NCI-H774 (cell line): ENCODE measurements at regions not wholly inside any gene's neighbourhood (a gene's known extent, or its start where the extent isn't known, plus 50 kb on each side); places are given as distances from the start of the nearest gene placed in this dataset.

Source experiments
- DNase-seq: peaks from one replicate; lab custom pipeline; 2025; lab: John Stamatoyannopoulos, UW

DNA sequence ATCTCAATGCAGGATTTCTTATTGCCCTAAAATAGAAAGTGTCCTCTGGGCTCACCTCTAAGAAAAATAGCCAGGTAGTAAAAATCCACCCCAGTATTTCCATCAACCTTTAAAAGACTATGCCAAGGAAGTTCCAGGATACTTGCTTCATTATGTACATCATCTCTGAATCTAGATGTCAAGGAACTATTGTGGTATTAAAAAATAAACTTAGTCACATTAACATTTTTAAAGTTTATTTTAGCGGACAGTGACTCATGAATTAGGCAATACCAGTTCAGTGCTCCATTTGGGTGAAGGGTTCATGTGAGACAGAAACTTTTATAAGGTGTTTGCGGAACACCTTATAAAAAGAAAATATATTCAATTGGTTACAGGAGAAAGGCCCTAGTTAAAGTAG lies 209.2 kb downstream of the ADAM29 start:
- DNase-seq = no peak

DNA sequence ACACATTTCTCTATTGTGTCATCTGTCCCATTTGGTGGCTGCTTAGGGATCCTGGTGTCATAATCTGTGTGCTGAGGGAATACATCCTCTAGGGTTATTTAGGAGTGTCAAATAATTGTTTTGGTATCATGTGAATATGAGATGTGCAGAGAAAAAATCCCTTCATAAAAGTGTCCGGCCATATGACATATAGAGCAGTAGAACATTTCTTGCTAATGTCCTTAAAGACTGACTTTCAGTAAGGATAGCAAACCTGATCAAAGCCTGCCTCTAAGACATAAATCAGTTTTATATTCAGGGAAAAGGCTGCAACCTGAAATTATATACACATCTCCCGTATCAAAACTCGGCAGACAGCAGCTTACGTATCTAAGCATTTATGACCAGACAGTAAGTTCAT lies 211.6 kb downstream of the ADAM29 start:
- no peak for DNase-seq

DNA sequence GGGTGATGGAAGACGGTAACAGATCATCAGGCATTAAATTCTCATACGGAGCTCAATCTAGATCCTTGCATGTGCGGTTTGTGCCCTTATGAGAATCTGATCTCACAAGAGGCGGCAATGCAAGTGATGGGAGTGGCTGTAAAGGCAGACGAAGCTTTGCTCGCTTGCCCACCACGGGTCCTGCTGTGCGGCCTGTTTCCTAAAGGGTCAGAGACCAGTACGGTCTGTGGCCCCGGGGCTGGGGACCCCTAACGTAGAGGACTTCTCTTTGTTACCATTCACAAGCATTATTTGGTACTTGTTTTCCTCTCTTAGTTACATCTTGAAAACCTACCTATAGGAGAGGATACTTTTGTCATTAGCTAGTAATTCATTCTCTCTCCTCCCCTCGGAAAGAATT lies 221.0 kb downstream of the ADAM29 start:
- DNase-seq = no peak

DNA sequence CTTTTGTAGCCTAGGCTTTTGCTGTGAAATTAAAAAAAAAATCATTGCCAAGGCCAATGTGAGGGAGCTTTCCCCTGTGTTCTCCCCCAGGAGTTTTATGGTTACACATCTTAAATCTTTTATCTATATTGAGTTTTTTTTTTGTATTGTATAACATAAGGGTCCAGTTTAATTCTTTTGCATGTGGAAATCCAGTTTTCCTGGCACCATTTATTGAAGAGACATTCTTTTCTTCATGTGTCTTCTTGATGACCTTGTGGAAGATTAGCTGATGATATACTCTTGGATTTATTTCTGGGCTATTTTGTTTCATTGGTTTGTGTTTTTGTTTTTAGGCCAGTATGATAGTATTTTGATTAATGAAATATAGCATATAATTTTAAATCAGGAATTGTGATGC lies 225.0 kb downstream of the ADAM29 start:
- DNase-seq = no peak

DNA sequence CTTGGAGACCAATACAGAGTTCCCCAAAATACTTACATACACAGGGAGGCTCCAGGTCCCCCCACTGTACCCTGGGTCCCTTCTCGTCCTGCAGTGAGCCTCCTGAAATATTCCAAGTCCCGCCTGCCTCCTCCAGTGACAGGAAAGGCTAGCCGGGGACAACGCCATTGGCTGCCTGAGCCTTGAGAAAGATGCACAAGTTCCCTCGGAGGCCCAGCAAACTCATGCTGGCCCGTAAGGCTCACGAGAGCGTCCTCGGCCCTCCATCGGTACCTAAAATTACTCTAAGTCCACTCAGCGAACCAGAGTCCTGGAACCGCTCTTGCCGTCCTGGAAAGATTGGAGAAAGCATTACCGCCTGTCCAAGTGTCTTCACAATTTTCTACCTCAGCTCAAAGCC lies 228.6 kb downstream of the ADAM29 start:
- DNase-seq = no peak

DNA sequence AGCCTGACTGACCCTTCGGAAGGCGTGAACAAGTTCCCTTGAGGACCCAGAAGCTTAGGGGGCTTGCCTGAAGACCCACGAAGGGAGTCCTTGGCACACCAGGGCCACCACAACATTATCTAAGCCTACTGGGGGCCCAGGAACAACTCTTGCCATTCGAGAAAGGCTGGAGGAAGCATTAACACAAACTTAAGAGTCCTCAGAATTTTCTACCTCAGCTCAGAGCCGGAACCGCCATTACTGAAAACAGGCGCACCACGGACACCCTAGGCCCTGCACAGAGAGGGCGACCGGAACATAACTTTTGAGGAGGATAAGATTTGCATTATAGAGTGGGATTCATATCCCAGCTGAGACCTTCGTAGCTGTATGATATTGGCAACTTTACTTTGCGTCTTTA lies 229.1 kb downstream of the ADAM29 start:
- DNase-seq = no peak

DNA sequence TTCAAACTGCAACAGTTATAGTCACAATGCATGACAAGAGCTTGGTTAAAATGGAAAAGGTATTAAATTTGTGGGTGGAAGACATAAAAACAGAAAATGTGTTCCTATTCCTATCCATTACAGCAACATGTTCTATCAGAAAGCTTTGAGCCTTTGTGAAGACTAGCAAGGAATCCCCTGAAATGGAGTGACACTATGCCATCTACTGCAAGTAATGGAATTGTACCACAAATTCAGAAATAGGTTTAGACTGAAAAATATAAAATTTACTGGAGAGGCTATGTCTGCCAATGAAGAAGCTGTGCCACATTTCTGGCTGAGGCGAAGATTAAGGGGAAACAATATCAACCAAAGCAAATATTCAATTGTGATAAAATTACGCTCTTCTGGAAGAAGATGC lies 247.9 kb downstream of the ADAM29 start:
- DNase-seq = no peak

DNA sequence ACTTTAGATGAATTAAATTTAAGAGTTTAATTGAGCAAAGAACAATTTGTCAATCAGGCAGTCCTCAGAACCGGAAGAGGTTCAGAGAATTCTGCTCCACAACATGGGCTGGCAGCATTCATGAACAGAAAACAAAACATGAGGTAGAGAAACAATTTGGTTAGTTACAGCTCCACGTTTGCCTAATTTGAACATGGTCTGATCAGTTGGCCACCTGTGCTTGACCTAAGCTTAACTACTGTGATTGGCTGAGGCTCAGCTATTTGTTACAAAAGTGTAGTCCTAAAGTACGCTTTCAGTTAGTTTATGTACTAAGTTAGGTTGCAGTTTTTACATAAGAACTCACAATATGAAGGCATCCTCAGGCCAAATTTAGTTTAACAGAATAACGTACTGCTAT lies 258.6 kb downstream of the ADAM29 start:
- DNase-seq = no peak

DNA sequence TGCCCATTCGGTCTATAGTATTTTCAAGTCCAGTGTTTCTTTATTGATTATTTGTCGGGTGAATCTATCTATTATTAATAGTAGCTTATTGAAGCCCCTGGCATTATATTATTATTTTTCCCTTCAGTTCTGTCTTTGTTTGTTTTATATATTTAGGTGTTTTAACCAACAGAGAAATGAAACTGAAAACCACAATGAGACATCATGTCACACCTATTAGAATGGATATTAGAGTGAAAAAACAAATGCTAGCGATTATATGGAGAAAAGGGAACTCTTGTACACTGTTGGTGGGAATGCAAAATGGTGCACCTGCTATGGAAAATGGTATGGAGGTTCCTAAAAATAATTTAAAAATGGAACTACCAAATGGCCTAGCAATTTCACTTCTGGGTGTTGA lies 272.5 kb downstream of the ADAM29 start:
- no peak for DNase-seq

DNA sequence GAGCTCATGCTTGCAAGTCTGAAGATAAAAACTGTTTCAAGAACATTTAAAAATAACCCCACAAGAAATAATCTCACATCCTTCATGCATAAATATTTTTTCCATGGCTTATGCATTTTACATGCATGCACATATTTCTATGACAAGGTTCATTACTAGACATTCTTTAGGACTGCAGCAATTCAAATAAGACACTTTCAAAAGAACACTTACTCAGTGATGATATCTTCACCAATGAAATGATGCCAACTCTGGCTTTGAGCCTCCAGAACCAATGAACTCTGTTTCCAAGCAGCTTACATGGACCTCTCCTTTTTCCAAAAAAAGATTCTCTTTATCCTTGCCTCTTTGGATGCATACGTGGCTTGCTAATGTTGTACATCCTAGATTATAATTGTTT lies 279.9 kb downstream of the ADAM29 start:
- DNase-seq = no peak

DNA sequence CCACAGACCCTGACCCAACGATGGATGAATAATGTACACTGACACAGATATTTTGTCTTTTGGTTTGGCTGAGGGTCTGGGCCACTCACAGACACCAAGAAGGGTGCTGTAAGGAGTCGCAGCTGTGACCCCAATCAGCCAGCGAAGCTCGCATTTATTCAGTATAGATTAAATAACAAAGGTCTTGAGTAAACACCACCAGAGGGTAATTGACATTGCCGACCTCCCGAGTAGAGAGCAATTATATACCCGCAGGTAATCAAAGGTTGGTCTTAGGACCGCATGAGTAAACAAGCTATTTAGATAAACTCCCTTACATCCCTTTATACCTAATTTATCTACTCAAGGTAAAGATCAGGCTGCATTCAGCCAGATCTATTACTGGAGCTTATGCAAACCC lies 297.1 kb downstream of the ADAM29 start:
- DNase-seq = no peak

DNA sequence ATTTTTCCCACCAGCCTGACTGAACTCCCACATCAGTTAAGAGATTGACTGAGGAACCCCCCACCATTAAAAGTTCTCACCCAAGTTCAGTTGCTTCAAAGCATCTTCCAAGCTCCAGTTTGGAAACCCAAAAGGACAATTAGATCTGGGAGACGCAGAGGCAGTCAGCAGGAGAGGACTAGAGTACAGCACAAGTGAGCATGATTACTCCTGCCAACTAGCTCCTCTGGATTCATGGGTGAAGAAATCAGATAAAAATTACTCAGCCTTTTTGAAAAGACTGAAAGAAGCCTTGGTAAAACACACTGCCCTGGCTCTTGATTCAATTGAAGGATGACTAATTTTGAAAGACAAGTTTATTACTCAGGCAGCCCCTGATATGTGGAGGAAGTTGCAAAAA lies 297.5 kb downstream of the ADAM29 start:
- DNase-seq = no peak

DNA sequence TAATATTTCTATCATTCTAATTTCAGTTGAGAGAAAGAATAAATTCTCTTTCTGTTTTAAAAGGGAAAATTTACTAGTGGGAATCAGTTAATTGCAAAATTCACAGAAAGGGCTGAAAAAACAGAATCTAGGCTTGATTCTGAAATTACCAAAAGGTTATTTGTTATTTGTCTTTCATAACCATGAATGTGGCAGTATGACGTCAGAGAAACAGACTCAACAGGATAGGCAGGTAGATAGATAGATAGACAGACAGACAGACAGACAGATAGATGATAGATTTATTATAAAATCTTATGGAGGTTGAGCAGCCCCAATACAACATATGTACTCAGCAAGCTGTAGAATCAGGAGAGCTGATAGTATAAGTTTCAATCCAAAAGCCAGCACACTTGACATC lies 311.0 kb downstream of the ADAM29 start:
- DNase-seq = no peak

DNA sequence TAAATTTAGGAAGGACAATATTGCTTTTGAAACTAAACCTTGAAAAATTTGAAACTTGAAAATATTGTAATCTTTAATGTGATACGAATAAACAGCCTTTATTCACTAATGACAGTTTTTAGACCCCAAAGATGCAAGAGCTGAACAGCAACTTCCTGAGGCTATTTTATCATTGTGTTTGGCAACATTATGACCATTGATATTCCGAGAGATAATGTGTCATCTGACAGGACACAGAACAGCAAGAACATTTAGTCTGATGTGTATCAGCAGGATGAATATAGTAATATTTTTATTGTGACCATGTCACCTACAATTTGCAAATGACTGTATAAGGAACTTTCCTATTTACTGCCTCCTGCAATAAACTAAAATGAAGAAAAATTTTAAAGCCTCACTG lies 316.0 kb downstream of the ADAM29 start:
- no peak for DNase-seq

DNA sequence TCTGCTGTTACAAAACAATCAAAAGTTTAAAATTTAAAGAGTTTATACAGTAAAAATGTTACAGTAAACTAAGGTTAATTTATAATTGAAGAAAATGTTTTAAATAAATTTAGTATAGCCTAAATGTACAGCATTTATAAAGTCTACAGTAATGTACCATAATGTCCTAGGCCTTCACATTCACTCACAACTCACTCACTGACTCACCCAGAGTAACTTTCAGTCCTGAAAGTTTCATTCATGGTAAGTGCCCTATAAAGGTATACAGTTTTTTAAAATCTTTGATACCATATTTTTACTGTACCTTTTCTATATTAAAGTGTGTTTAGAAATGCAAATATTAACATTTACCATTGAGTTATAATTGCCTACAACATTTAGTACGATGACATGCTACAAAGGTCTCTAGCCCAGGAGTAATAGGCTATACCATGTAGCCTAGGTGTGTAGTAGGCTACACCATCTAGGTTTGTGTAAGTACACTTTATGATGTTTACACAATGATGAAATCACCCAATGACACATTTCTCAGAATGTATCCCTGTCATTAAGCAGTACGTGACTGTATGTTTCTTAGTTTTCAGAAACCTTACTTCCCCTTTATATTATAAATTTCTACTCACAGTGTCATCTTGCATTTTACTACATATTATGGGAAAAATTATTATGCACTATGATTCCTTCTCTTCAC lies 320.8 kb downstream of the ADAM29 start:
- DNase-seq = no peak

DNA sequence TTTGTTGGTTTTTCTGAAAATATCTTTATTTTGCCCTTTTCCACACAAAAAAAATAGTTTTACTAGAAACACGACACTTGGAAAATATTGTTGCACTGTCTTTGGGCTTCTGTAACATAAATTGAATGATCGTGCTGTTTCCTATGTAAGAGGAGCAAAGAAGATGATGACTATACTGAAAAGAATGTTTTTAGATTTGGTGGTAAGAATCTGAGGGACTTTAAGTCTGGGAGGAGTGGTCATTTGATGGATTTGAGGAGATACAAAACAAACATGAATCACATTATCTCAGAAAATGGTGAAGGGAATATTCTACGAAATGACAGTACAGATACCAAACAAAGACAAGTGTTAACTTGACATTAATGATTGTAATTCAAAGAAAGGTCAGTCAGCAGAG lies 328.8 kb downstream of the ADAM29 start:
- no peak for DNase-seq

DNA sequence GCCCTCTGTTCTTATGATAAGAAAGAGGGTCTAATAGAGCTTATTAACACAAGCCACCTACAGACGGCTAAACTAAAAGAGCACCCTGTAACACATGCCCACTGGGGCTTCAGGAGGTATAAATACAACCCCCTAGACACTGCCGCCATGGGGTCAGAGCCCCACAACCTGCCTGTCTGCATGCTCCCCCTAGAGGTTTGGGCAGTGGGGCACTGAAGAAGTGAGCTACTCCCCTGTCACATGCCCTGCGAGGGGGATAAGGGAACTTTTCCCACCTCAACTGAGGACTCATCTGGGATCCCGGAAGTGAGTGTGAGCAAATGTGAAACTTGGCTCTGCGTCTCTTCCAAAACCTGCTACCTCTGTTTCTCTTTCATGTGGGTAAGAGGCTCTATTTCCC lies 334.5 kb downstream of the ADAM29 start:
- DNase-seq = no peak

DNA sequence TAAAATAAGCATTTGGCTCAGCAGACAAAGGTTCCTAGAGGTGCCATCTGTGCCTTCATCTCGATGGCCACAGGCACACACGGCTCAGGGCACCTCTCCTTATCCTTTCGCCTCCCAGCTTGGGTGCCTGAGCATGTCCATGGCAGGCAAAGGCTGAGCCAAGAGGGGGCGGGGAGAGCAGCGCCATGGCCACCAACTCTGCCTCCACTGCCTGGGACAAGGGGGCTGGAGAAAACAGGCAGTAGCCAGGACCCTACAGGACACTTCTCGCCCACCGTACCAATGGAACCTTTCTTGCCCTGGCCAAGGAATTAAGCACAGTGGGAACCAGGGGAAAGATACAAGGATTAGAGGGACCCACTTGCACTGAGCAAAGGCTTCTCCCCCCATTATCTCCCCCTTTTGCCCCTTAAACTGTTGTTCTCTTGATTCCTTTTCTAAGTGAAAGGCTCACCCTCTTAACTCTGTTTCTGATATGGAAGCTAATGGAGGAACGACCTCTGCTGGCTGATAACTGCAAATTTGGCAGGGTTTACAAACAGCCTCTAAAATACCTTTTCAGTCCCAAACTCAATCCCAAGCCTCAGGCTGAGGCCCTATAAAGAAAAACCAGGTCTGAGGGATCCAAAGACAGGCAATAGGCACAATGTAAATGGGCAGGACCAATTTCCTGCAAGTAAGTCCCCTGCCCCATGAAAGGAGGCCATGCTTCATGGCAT lies 335.2 kb downstream of the ADAM29 start:
- DNase-seq = no peak

DNA sequence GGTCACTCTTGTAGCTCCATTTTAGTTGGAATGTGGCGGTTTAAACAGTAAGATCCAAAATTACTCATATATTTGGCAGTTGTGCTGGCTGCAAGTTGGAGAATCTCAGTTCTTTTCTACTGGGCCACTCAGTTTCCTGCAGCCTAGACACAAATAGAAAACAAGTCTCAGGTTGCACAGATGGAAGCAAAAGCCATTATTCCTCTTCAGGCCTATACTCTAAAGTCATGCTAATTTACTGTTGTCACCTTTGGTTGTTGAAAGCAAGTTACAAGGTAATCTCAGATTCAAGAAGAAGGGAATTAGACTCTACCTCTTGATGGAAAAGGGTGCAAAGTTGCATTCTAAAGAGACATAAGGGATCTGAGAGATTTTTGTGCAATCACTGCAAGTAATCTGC lies 345.4 kb downstream of the ADAM29 start:
- DNase-seq = no peak

DNA sequence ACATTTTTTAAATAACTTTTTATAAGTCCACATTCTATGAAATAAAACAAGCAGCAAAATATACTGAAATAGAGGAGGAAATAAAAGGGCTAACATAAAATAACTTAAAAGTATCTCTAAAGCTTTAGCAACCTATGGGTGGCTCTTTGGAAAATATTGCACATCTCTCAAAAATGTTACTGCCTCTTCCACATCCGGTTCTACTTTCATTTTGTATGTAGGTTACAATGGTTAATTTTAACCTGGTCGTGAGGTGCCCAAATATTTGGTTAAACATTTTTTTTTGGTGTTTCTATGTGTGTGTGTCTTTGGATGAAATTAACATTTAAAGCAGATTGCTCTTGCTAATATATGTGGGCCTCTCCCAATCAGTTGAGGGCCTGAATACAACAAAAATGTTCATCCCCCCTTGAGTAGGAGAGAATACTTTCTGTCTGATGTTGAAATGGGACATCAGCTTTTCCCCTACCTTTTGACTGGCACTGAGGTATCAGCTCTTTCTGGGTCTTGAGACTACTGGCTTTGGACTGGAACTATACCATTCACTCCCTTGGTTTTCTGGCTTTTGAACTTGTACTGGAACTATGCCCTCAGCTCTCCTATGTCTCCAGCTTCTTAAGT lies 353.0 kb downstream of the ADAM29 start:
- no peak for DNase-seq

DNA sequence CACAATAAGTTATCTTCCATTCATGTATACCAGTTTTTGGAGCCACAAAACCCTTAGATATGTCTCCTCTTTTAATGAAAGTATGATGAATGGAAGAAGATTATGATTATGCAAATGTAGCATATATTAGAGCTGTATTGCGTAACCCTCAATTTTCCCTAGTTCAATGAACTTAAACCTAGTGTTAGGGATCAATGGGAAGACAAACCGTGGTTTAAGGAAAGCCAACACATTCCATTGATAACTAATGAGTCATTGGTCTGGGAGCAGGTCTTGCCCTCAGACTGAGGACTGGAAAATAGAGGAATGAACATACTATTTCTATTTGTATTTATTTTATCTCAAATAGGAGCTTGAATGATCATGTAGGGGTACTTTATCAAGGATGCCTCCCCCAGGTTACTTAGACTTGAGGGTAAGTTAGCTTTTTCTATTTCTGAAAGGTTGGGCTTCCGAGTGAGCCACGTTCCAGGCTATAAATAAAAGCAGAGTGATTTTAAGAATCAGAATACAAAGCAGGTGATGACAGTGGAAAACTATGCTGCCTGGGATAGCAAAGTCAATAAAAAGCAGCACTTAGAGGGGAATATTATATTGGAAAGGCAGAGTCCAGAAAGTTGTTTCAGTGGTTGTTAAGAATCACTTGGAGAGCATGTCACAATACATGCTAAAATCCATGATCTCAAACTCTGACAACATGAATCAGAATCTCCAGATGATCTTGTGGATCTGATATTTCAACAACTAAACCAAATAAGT lies 356.0 kb downstream of the ADAM29 start:
- DNase-seq = no peak

DNA sequence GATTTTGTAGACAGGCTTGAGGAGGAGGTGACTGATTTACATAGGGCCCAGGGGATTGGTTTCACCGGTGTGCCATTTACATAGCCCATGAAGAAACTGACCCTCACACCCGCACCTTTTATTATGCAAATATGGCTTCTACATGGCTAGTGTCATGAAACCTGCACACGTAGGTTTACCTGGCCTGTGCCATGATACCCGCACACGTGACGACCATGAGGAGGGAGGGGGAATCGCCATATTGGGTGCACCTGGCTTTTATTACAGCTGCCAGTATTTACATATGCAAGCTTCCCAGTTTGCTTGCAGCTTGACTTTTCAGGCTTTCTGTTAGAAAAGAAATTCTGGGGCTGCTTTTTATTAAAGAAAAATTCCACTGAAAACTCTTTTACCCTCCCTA lies 359.7 kb downstream of the ADAM29 start:
- DNase-seq = no peak

DNA sequence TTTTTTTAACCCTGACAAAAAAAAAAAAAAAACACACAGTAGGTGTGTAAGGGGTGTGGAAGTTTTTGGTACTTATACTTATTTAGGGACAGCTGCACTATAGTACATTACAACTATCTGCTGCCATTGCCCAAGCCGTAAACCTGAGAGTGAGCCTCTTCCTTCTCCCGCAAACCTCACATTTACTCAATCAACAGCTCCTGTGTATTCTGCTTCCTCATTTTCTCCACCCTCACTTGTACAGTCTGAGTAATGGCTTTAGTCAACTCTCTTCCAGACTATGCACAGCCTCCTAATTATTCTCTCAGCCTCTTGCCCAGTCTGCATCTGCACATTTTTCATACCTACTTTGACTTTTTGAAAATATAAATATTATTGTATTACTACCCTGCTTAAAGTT lies 362.0 kb downstream of the ADAM29 start:
- DNase-seq = no peak
